ENCODE measurements at regions not wholly inside any gene's neighbourhood (a gene's known extent, or its start where the extent isn't known, plus 50 kb on each side); places are given as distances from the start of the nearest gene placed in this dataset.
A peak's percentile ranks its signal among the peaks of the same experiment; 100 is the strongest.

- peaks cover 5 to 43% (median 37%) of the 10 kb centered on the region in 4 donors for H3K4me1 Mint-ChIP-seq
- peak overlapping the region in 2 of 10 donors; percentile 54 to 65 for H3K4me3 Mint-ChIP-seq
- no peak for DNase-seq
- peaks cover 0 to 11% (median 0%) of the 10 kb centered on the region in 5 donors for H3K27me3 Mint-ChIP-seq
- H3K9me3 Mint-ChIP-seq: no peaks in the 10 kb centered on the region
- POLR2A ChIA-PET: interaction anchor here (0.8 to 2.8 kb wide), 6 partner anchors 36 to 106 kb away, joined by 3 to 14 read pairs (median 4); no protein-coding TSS in a partner anchor
- ATAC-seq: no peak
- peak overlapping the region in 5 of 10 donors; percentile 12 to 92 (median 79) for H3K27ac Mint-ChIP-seq
- H3K36me3 Mint-ChIP-seq: no peaks in the 10 kb centered on the region
These were observed 52.1 kb upstream of the CTLA4 start for GRCh38 chr2:203815541-203815898.

DNA sequence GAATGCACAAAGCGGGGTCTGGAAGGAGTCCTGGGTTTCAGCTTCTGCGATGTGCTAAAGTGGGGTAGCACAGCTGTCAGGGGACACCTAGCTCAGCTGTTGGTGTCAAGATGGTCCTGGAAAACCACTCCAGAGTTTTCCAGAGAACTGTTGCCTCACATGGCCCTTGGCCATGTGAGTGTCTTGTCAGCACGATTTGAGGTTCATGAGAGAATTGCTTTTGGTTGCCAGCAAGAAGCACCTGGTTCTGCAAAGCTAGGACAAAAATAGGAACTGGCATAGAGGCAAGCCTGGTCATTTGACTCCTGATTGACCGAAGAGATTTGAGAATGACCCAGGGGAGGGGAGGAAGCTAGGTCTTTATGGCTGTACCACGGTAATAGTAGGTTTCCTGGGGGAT is 50.4 kb upstream of the CTLA4 start:
- DNase-seq (no peak), ATAC-seq (no peak)
- H3K4me1 Mint-ChIP-seq: peaks cover 0 to 38% (median 26%) of the 10 kb centered on the region in 4 donors
- H3K27ac Mint-ChIP-seq: peak overlapping the region in 1 of 10 donors; percentile 56
- H3K27me3 Mint-ChIP-seq: peaks cover 0 to 11% (median 0%) of the 10 kb centered on the region in 5 donors
- H3K4me3 Mint-ChIP-seq: no peak overlapping the region
- no peaks in the 10 kb centered on the region for H3K9me3 Mint-ChIP-seq
- POLR2A ChIA-PET: interaction anchor here (0.6 to 0.9 kb wide), 2 partner anchors 93 to 341 kb away, joined by 3 to 6 read pairs; no protein-coding TSS in a partner anchor
- no peaks in the 10 kb centered on the region for H3K36me3 Mint-ChIP-seq
